ENCODE measurements at regions not wholly inside any gene's neighbourhood (a gene's known extent, or its start where the extent isn't known, plus 50 kb on each side); places are given as distances from the start of the nearest gene placed in this dataset.

DNA sequence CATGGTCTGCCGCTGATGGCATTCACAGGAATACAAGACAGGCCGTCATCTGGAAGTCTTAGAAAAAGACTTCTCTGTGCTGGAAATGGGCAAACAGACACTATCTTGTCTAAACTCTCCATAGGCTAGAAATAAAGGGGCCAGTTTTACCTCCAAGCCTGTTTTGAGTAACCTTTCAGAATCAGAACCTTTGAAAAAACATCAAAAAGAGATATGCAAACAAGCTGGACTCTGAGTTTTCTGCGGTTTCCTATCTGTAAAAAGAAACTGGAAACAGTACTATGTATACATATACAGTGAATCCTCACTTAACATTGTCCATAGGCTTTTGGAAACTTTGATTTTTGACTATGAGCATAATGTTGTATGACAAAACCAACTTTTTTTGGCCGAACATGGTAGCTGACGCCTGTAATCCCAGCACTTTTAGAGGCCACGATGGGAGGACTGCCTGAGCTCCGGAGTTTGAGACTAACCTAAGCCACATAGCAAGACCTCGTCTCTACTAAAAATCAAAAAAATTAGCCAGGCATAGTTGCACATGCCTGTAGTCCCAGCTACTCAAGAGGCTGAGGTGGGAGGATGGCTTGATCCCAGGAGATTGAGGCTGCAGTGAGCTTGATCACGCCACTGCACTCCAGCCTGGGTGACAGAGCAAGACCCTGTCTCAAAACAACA, 92.9 kb upstream of the MAX start:
- H2BK15ac ChIP-seq (ENCODE audit: low read depth, low read length) = no peak overlapping the region
- dilution Hi-C loops (cut with HindIII; ENCODE audit: low sequenced_read_pairs, unreplicated experiment) = no loop called here
- H3K18ac ChIP-seq (ENCODE audit: low read depth, low read length) = no peak overlapping the region
- H2BK5ac ChIP-seq (ENCODE audit: low read depth, low read length, poor library complexity, severe bottlenecking) = no peak overlapping the region
- no TSS peak for BruUV-seq (replicated peaks)
- H3K56ac ChIP-seq (ENCODE audit: extremely low read depth, insufficient read depth, low read length) = no peak overlapping the region
- no peak overlapping the region for H3K9ac ChIP-seq (ENCODE audit: low read depth, low read length)
- no peak overlapping the region for H3K4ac ChIP-seq (ENCODE audit: low read depth, low read length)
- TF ChIP-seq MAFK (IDR thresholded peaks at IDR 0.05; ENCODE audit: low read depth, low read length) = no peak
- no peak for TF ChIP-seq SMC3 (IDR thresholded peaks at IDR 0.05; ENCODE audit: low read depth, low read length)
- TF ChIP-seq CHD1 (IDR thresholded peaks at IDR 0.05; ENCODE audit: low read depth, low read length) = no peak
- TF ChIP-seq FOS (IDR thresholded peaks at IDR 0.05; ENCODE audit: low read depth, low read length) = no peak
- TF ChIP-seq, protein P1, sequence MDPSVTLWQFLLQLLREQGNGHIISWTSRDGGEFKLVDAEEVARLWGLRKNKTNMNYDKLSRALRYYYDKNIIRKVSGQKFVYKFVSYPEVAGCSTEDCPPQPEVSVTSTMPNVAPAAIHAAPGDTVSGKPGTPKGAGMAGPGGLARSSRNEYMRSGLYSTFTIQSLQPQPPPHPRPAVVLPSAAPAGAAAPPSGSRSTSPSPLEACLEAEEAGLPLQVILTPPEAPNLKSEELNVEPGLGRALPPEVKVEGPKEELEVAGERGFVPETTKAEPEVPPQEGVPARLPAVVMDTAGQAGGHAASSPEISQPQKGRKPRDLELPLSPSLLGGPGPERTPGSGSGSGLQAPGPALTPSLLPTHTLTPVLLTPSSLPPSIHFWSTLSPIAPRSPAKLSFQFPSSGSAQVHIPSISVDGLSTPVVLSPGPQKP (IDR thresholded peaks at IDR 0.05; ENCODE audit: borderline replicate concordance, low read depth, low read length) = no peak
- TF ChIP-seq RCOR1 (IDR thresholded peaks at IDR 0.05; ENCODE audit: insufficient replicate concordance, low read length) = no peak
- H3K9me3 ChIP-seq (ENCODE audit: control insufficient read depth, insufficient read depth, low read length) = no peaks in the 10 kb centered on the region
- H4K8ac ChIP-seq (ENCODE audit: low read depth in 2 of 2, low read length in 2 of 2) = no peak overlapping the region
- H3K9me1 ChIP-seq (ENCODE audit: insufficient read depth, low read length) = no peaks in the 10 kb centered on the region
- H4K20me1 ChIP-seq (ENCODE audit: insufficient read depth, low read length) = no peaks in the 10 kb centered on the region
- no peaks in the 10 kb centered on the region for H3K79me1 ChIP-seq (ENCODE audit: low read depth in 1 of 2, low read length in 2 of 2)
- peaks cover 12% of the 10 kb centered on the region for H3K27me3 ChIP-seq (ENCODE audit: control insufficient read depth, insufficient read depth, low read length)
- no peak overlapping the region for H3K23ac ChIP-seq (ENCODE audit: low read depth, low read length)
- no peak overlapping the region for H4K91ac ChIP-seq (ENCODE audit: insufficient read depth, low read depth, low read length)
- DNase-seq = no peak
- ChIA-PET POLR2A (ENCODE audit: unreplicated experiment) (no interaction called here), CTCF (no interaction called here)
- H3K14ac ChIP-seq (replicated peaks; ENCODE audit: low read depth, low read length) = no peak overlapping the region
- no peak overlapping the region for H3K4me2 ChIP-seq (ENCODE audit: low read depth, low read length)
- no peak overlapping the region for H3K4me3 ChIP-seq (ENCODE audit: insufficient read depth, low read depth, low read length)
- 100% methylated on average over 2 of the region's 9 CpGs; no CpG with 5 or more reads in 1 of the 2 experiments for WGBS, 2 experiments (ENCODE audit: extremely low coverage in 2 of 2, insufficient read length in 1 of 2)
- no peak overlapping the region for H2BK120ac ChIP-seq (ENCODE audit: low read depth, low read length)
- intact Hi-C loops (cut with micrococcal nuclease) = no loop called here
- no peak for ATAC-seq (ENCODE audit: low read depth)
- no peaks in the 10 kb centered on the region for H3K36me3 ChIP-seq (ENCODE audit: control insufficient read depth, insufficient read depth, low read length)
- H3K4me1 ChIP-seq (ENCODE audit: control insufficient read depth, insufficient read depth, low read length) = no peaks in the 10 kb centered on the region
- H2BK20ac ChIP-seq (ENCODE audit: low read depth, low read length) = no peak overlapping the region
- no peak overlapping the region for H3K27ac ChIP-seq (ENCODE audit: insufficient read depth, low read length)
- no peak overlapping the region for H2AK5ac ChIP-seq (ENCODE audit: low read depth, low read length)
- in situ Hi-C loops (cut with MboI; ENCODE audit: low sequenced_read_pairs) = no loop called here
- no peak overlapping the region for H2AK9ac ChIP-seq (replicated peaks; ENCODE audit: low read depth, low read length, poor library complexity)
- H2AFZ ChIP-seq (replicated peaks; ENCODE audit: low read length, poor library complexity) = no peak overlapping the region
- no peak overlapping the region for H4K5ac ChIP-seq (ENCODE audit: low read depth, low read length)

Measured in IMR-90 (cell line).